ENCODE measurements at regions not wholly inside any gene's neighbourhood (a gene's known extent, or its start where the extent isn't known, plus 50 kb on each side); places are given as distances from the start of the nearest gene placed in this dataset.

DNA sequence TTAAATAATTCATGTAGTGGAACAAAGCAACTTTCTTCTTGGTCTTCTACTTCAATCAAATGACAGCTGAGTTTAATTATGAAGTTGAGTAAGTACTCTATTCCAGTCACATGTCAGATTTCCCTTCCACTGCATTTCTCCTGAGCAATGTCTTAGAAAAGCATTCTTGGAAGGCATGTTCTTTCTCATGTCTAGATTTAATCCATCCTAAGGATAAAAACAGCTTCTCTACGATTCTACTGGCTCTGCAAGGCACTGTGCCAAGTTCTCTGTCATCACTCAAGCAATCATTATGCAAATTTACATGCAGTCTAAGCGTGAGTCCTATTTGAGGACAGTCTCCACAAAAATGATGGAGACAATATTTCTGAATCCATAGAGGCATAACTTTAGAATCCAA, 142.4 kb downstream of the YIPF5 start:
- TF ChIP-seq NFIC (IDR thresholded peaks at IDR 0.05; ENCODE audit: borderline replicate concordance) (peak; percentile 88), TCF12 (IDR thresholded peaks at IDR 0.05) (peak; percentile 92), MXI1 (IDR thresholded peaks at IDR 0.05; ENCODE audit: low read depth, low read length) (no peak), JUND (IDR thresholded peaks at IDR 0.05) (peak; percentile 38; the same call in 1 of the 2 replicates), FOSL2 (IDR thresholded peaks at IDR 0.05; ENCODE audit: borderline replicate concordance, low read depth) (peak; percentile 11; the same call in 1 of the 2 replicates)
- TF ChIP-seq, protein P1, sequence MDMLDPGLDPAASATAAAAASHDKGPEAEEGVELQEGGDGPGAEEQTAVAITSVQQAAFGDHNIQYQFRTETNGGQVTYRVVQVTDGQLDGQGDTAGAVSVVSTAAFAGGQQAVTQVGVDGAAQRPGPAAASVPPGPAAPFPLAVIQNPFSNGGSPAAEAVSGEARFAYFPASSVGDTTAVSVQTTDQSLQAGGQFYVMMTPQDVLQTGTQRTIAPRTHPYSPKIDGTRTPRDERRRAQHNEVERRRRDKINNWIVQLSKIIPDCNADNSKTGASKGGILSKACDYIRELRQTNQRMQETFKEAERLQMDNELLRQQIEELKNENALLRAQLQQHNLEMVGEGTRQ (IDR thresholded peaks at IDR 0.05; ENCODE audit: borderline replicate concordance, low read depth, low read length), result no peak
- TF ChIP-seq, protein P2, sequence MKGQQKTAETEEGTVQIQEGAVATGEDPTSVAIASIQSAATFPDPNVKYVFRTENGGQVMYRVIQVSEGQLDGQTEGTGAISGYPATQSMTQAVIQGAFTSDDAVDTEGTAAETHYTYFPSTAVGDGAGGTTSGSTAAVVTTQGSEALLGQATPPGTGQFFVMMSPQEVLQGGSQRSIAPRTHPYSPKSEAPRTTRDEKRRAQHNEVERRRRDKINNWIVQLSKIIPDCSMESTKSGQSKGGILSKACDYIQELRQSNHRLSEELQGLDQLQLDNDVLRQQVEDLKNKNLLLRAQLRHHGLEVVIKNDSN (IDR thresholded peaks at IDR 0.05; ENCODE audit: borderline replicate concordance, low read depth), result peak; percentile 34; the same call in 1 of the 2 replicates
- TF ChIP-seq, protein P3, sequence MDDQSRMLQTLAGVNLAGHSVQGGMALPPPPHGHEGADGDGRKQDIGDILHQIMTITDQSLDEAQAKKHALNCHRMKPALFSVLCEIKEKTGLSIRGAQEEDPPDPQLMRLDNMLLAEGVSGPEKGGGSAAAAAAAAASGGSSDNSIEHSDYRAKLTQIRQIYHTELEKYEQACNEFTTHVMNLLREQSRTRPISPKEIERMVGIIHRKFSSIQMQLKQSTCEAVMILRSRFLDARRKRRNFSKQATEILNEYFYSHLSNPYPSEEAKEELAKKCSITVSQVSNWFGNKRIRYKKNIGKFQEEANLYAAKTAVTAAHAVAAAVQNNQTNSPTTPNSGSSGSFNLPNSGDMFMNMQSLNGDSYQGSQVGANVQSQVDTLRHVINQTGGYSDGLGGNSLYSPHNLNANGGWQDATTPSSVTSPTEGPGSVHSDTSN (IDR thresholded peaks at IDR 0.05), result peak; percentile 84
- Histone ChIP-seq H2AFZ (ENCODE audit: low read depth) (peak overlapping the region; percentile 90; the same call in 1 of the 2 replicates), H3K4me3 (ENCODE audit: low read depth in 2 of 2, low read length in 1 of 2) (peak overlapping the region in 1 of 2 experiments; percentile 12; a peak in 1 of 4 replicates), H4K20me1 (ENCODE audit: insufficient read depth) (no peaks in the 10 kb centered on the region), H3K4me2 (peak overlapping the region; percentile 68), H3K79me2 (ENCODE audit: insufficient read depth) (no peaks in the 10 kb centered on the region), H3K9ac (peak overlapping the region; percentile 50), H3K9me2 (no peaks in the 10 kb centered on the region), H3K4me1 (ENCODE audit: control insufficient read depth in 1 of 2, insufficient read depth in 2 of 2, low read depth in 1 of 2, low read length in 1 of 2) (peaks cover 8 to 42% of the 10 kb centered on the region in 2 experiments; a peak in 3 of 4 replicates), H3K27me3 (ENCODE audit: insufficient read depth) (no peaks in the 10 kb centered on the region), H3K36me3 (replicated peaks in 1 of 2; ENCODE audit: control insufficient read depth in 1 of 2, insufficient read depth in 2 of 2, low read length in 1 of 2) (no peaks in the 10 kb centered on the region), H3F3A (replicated peaks; ENCODE audit: insufficient read depth) (peaks cover 17% of the 10 kb centered on the region), H3K9me3 (no peaks in the 10 kb centered on the region), H3K27ac (ENCODE audit: low read depth in 2 of 2, low read length in 1 of 2) (peak overlapping the region; percentile 91 to 92)
- ChIA-PET CTCF (interaction anchor here (1.1 to 1.3 kb wide), 2 partner anchors 10 to 12 kb away, joined by 4 to 5 read pairs; no protein-coding TSS in a partner anchor), POLR2A (no interaction called here)
- 8% methylated on average over 2 of the region's 2 CpGs for WGBS (ENCODE audit: low lambda C conversion rate)
- no peak for DNase-seq

DNA sequence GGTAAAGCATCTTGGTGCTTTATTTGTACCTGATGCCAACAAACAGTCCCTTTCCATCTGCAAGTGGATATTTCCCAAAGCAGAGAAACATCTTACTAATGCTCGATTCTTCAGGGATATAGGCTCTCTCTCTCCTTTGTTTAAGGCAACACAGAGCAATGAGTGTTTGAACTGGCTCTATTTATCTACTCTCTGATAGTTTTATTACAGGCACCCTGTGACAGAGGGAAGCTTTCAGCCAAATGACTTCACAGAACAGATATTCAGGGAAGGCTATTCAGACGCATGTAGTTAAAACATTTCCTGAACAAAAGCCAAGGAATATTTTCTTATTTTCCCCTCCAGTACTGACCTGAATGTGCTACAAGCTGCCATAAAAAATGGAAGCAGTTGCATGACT, 141.8 kb downstream of the YIPF5 start:
- Histone ChIP-seq H3K9ac (peak overlapping the region; percentile 50), H3K4me3 (ENCODE audit: low read depth in 2 of 2, low read length in 1 of 2) (peak overlapping the region in 1 of 2 experiments; percentile 12; a peak in 1 of 4 replicates), H2AFZ (ENCODE audit: low read depth) (peak overlapping the region; percentile 90; the same call in 1 of the 2 replicates), H3K27me3 (ENCODE audit: insufficient read depth) (no peaks in the 10 kb centered on the region), H3K27ac (ENCODE audit: low read depth in 2 of 2, low read length in 1 of 2) (peak overlapping the region; percentile 91 to 92), H3K4me2 (peak overlapping the region; percentile 68), H3K36me3 (replicated peaks in 1 of 2; ENCODE audit: control insufficient read depth in 1 of 2, insufficient read depth in 2 of 2, low read length in 1 of 2) (no peaks in the 10 kb centered on the region), H3K9me3 (no peaks in the 10 kb centered on the region), H3K9me2 (no peaks in the 10 kb centered on the region), H3F3A (replicated peaks; ENCODE audit: insufficient read depth) (peaks cover 17% of the 10 kb centered on the region), H3K4me1 (ENCODE audit: control insufficient read depth in 1 of 2, insufficient read depth in 2 of 2, low read depth in 1 of 2, low read length in 1 of 2) (peaks cover 8 to 41% of the 10 kb centered on the region in 2 experiments; a peak in 3 of 4 replicates), H3K79me2 (ENCODE audit: insufficient read depth) (no peaks in the 10 kb centered on the region), H4K20me1 (ENCODE audit: insufficient read depth) (no peaks in the 10 kb centered on the region)
- ChIA-PET CTCF (interaction anchor here (1.1 to 1.3 kb wide), 3 partner anchors 10 to 11 kb away, joined by 3 to 5 read pairs (median 4); no protein-coding TSS in a partner anchor), POLR2A (no interaction called here)
- DNase-seq, result no peak
- WGBS (ENCODE audit: low lambda C conversion rate), result 19% methylated on average over 2 of the region's 2 CpGs
- TF ChIP-seq RFX5 (IDR thresholded peaks at IDR 0.05; ENCODE audit: low read length) (no peak), NFIC (IDR thresholded peaks at IDR 0.05; ENCODE audit: borderline replicate concordance) (peak; percentile 67; the same call in 1 of the 2 replicates), TCF12 (IDR thresholded peaks at IDR 0.05) (no peak), FOSL2 (IDR thresholded peaks at IDR 0.05; ENCODE audit: borderline replicate concordance, low read depth) (no peak), EP300 (IDR thresholded peaks at IDR 0.05; ENCODE audit: borderline replicate concordance in 1 of 2, low read depth in 1 of 2, low read length in 1 of 2) (peak in 1 of 2 experiments; percentile 39; a peak in 1 of 4 replicates), SIN3A (IDR thresholded peaks at IDR 0.05; ENCODE audit: borderline replicate concordance, low read depth, low read length) (no peak), POLR2AphosphoS5 (IDR thresholded peaks at IDR 0.05; ENCODE audit: low read depth, low read length) (no peak), RXRA (IDR thresholded peaks at IDR 0.05; ENCODE audit: borderline replicate concordance, low read depth) (no peak), RCOR1 (IDR thresholded peaks at IDR 0.05; ENCODE audit: low read length) (peak; percentile 9; the same call in 1 of the 2 replicates), FOXJ3 (CRISPR knock-in tag; IDR thresholded peaks at IDR 0.05) (no peak), RAD21 (IDR thresholded peaks at IDR 0.05; ENCODE audit: low read length) (no peak)
- TF ChIP-seq, protein P4, sequence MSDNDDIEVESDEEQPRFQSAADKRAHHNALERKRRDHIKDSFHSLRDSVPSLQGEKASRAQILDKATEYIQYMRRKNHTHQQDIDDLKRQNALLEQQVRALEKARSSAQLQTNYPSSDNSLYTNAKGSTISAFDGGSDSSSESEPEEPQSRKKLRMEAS (IDR thresholded peaks at IDR 0.05; ENCODE audit: low read depth), result no peak
- TF ChIP-seq, protein P5, sequence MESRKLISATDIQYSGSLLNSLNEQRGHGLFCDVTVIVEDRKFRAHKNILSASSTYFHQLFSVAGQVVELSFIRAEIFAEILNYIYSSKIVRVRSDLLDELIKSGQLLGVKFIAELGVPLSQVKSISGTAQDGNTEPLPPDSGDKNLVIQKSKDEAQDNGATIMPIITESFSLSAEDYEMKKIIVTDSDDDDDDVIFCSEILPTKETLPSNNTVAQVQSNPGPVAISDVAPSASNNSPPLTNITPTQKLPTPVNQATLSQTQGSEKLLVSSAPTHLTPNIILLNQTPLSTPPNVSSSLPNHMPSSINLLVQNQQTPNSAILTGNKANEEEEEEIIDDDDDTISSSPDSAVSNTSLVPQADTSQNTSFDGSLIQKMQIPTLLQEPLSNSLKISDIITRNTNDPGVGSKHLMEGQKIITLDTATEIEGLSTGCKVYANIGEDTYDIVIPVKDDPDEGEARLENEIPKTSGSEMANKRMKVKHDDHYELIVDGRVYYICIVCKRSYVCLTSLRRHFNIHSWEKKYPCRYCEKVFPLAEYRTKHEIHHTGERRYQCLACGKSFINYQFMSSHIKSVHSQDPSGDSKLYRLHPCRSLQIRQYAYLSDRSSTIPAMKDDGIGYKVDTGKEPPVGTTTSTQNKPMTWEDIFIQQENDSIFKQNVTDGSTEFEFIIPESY (IDR thresholded peaks at IDR 0.05; ENCODE audit: borderline replicate concordance, low read depth), result no peak
- TF ChIP-seq, protein P3 (IDR thresholded peaks at IDR 0.05), result peak; percentile 39; the same call in 1 of the 2 replicates
- TF ChIP-seq, protein P6, sequence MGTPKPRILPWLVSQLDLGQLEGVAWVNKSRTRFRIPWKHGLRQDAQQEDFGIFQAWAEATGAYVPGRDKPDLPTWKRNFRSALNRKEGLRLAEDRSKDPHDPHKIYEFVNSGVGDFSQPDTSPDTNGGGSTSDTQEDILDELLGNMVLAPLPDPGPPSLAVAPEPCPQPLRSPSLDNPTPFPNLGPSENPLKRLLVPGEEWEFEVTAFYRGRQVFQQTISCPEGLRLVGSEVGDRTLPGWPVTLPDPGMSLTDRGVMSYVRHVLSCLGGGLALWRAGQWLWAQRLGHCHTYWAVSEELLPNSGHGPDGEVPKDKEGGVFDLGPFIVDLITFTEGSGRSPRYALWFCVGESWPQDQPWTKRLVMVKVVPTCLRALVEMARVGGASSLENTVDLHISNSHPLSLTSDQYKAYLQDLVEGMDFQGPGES (IDR thresholded peaks at IDR 0.05; ENCODE audit: low read depth, low read length), result no peak
